ENCODE measurements at regions not wholly inside any gene's neighbourhood (a gene's known extent, or its start where the extent isn't known, plus 50 kb on each side); places are given as distances from the start of the nearest gene placed in this dataset.

DNA sequence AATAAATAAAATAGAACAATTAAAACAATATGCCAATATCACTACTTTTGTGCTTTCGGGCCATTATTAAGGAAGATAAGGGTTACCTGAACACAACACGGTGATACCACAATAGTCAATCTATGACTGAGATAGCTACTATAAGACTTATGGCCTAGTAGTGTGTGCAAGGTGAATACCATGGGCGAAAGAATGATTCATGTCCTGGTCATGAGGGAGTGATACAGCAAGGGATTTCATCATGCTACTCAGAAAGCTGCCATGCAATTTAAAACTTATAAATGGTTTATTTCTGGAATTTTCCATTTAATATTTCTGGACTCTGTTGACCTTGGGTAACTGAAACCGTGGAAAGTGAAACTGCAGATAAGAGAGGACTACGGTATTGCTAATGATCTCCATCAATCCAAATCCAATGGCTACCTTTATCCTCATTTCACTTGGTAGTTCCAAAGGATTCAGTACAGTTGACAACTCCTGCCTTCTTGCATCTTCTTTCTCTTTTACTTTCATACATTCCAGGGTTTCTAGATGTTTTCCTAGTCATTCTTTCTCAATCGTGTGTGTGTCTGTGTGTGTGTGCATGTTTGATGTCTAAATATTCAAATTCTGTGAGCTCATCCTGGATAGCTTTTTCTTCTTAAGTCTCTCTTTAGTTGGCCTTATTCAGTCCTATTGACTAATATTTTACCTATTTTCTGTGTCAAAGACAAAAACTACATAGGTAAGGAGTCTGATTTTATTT, 100.5 kb upstream of the MAGI2 start:
- Mint-ChIP-seq H3K9me3 (no peaks in the 10 kb centered on the region), H3K27me3 (no peaks in the 10 kb centered on the region), H3K27ac (no peak overlapping the region), H3K36me3 (ENCODE audit: low read depth) (no peaks in the 10 kb centered on the region), H3K4me1 (no peaks in the 10 kb centered on the region), H3K4me3 (no peak overlapping the region)
- no peak for DNase-seq
- intact Hi-C loops (cut with micrococcal nuclease), result no loop called here

DNA sequence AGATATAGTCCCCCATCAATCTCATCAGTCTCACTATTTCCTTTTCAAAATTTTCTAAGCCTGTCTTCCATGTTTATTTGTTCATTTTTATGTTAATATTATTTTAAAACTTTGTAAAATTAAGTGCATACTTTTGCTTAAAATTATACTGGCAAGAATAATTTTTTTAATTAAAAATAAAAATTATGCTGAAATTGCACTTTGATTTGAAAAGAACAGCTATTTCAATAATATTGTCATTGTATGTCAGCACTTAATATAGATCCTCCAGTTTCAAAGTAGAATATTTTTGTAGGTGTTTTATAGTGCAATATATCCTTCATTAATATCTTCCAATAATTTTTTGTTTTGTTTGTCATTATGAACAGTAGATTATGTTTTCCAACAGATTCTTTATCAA, 99.0 kb upstream of the MAGI2 start:
- Mint-ChIP-seq H3K4me3 (no peak overlapping the region), H3K4me1 (no peaks in the 10 kb centered on the region), H3K27ac (no peak overlapping the region), H3K27me3 (no peaks in the 10 kb centered on the region), H3K36me3 (ENCODE audit: low read depth) (no peaks in the 10 kb centered on the region), H3K9me3 (no peaks in the 10 kb centered on the region)
- intact Hi-C loops (cut with micrococcal nuclease), result no loop called here
- no peak for DNase-seq

DNA sequence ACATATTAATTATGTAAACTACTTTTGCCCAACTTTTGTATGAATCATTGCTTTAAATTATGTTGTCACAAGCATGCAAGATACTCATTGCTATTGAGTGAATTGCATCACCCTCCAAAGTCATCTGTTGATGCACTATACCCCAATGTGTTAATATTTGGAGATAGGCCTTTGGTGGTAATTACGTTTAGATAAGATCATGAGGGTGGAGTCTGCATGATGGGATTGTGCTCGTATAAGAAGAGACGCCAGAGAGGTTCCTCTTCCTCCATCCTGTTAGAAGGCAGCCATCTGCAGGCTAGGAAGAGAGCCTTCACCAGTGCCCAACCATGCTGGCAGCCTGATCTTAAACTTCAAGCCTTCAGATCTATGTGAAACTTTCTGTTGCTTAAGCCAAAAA, 95.3 kb upstream of the MAGI2 start:
- H3K4me1 Mint-ChIP-seq, result no peaks in the 10 kb centered on the region
- intact Hi-C loops (cut with micrococcal nuclease), result no loop called here
- no peak overlapping the region for H3K27ac Mint-ChIP-seq
- H3K4me3 Mint-ChIP-seq, result no peak overlapping the region
- H3K27me3 Mint-ChIP-seq, result no peaks in the 10 kb centered on the region
- no peak for DNase-seq
- H3K9me3 Mint-ChIP-seq, result no peaks in the 10 kb centered on the region
- no peaks in the 10 kb centered on the region for H3K36me3 Mint-ChIP-seq (ENCODE audit: low read depth)

DNA sequence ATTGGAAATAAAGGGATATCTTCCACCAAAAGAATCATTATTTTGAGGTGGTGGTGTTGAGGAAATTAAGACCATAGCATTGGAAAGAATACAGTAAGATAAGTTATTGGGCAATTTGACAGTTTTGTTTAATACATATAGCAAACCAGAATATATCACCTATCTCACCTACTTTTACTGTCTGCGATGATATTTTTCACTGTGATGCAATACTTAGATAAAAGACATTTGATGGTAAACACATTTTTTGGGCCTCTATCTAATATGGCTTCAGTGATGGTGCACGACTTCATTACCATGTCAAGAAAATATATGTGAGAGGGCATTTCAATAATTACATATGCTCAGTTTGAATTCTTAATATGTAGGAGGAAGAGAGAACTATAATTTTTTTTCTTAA, 93.7 kb upstream of the MAGI2 start:
- Mint-ChIP-seq H3K4me3 (no peak overlapping the region), H3K27me3 (no peaks in the 10 kb centered on the region), H3K9me3 (no peaks in the 10 kb centered on the region), H3K36me3 (ENCODE audit: low read depth) (no peaks in the 10 kb centered on the region), H3K4me1 (no peaks in the 10 kb centered on the region), H3K27ac (no peak overlapping the region)
- intact Hi-C loops (cut with micrococcal nuclease), result no loop called here
- no peak for DNase-seq

DNA sequence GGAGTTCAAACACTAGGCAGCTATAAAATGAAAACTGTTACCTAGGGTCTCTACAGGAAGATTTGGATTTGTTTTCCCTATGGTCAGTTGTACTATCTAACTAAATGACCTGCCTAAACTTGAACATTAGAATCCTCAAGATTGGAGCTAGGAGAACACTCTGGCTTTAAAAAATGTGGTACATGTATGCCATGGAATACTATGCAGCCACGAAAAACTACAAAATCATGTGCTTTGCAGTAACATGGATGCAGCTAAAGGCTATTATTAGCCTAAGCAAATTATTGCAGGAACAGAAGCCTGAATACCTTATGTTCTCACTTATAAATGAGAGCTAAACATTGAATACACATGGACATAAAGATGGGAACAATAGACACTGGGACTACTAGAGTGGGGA, 87.1 kb upstream of the MAGI2 start:
- Mint-ChIP-seq H3K27ac (no peak overlapping the region), H3K4me1 (no peaks in the 10 kb centered on the region), H3K27me3 (no peaks in the 10 kb centered on the region), H3K4me3 (no peak overlapping the region), H3K36me3 (ENCODE audit: low read depth) (no peaks in the 10 kb centered on the region), H3K9me3 (no peaks in the 10 kb centered on the region)
- no peak for DNase-seq
- intact Hi-C loops (cut with micrococcal nuclease), result no loop called here

DNA sequence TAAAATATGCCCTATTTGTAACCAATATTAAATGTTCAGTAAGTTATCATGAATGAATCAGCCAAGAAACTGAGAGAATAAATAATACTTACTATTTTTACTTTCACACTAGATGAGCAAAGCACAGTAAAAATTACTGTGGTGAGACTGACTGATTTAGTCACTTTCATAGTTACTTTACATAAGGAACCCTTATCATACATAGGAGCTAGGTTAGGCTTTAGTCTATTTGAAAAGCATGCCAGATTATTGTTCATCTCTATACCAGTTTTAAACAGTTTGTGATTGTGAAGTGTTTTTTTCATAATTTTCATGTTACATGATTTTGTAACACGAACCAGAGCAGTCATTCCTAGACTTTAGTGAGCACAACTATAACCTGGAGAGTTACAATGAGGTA, 80.7 kb upstream of the MAGI2 start:
- Mint-ChIP-seq H3K27ac (no peak overlapping the region), H3K27me3 (no peaks in the 10 kb centered on the region), H3K4me1 (no peaks in the 10 kb centered on the region), H3K9me3 (no peaks in the 10 kb centered on the region), H3K4me3 (no peak overlapping the region), H3K36me3 (ENCODE audit: low read depth) (no peaks in the 10 kb centered on the region)
- no peak for DNase-seq
- intact Hi-C loops (cut with micrococcal nuclease), result no loop called here

DNA sequence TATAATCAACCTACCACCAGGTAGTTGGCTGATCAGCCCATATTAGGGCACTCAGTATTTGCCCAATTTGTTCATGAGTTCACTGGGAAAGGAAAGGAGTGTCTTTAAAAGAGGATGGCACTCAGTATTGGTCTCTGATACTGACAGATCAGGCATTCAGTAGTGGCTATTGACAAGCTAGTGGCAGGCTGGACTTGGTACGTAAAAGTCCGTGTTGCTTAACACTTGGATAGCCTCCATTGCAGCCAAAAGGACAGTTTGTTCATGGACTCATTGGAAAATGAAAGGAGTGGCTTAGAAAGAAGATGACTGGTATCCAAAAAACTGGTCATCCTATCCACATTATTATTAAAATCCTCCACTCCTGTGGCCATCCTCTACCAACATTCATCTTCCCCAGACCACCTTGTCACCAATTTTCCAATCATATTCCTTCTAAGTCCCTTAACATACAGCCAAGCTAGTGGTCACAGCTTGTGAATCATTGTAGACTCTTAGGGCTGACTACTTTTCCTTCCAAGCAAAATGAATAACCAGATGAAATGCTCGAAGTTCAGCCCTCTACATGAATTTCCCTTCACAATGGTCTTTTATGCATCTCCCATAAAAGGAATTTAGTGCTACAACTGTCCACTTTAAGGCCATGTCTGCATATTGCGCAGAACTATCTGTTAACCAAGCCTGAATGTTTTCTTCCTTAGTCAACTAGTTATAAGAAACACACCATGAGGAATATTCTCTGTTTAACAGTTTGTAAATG, 78.6 kb upstream of the MAGI2 start:
- Mint-ChIP-seq H3K9me3 (no peaks in the 10 kb centered on the region), H3K27me3 (no peaks in the 10 kb centered on the region), H3K4me1 (no peaks in the 10 kb centered on the region)

DNA sequence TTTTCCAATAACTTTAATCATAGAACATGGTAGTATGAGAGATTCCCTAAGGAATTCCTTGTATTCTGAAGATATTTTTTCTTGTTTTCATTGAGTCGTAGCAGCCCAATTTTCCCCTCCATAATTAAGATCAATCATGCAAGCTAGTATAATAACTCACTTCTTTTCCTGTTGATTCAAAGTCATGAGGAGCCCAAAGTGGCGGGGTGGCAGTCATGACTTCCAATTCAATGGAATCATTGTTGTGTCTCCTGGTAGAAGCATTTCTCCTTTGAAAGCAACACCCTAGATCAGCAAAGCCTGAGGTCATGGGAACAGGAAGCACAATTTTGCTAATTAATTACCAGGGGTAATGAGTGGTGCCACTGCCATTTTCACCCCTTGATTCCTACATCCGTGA, 77.6 kb upstream of the MAGI2 start:
- H3K36me3 Mint-ChIP-seq (ENCODE audit: low read depth), result no peaks in the 10 kb centered on the region
- intact Hi-C loops (cut with micrococcal nuclease), result no loop called here
- H3K4me3 Mint-ChIP-seq, result no peak overlapping the region
- H3K9me3 Mint-ChIP-seq, result no peaks in the 10 kb centered on the region
- no peaks in the 10 kb centered on the region for H3K4me1 Mint-ChIP-seq
- H3K27me3 Mint-ChIP-seq, result no peaks in the 10 kb centered on the region
- H3K27ac Mint-ChIP-seq, result no peak overlapping the region
- DNase-seq, result no peak

More for the DNA sequence above, 78.6 kb upstream of the MAGI2 start:
- H3K36me3 Mint-ChIP-seq (ENCODE audit: low read depth), result no peaks in the 10 kb centered on the region
- intact Hi-C loops (cut with micrococcal nuclease), result no loop called here
- no peak for DNase-seq
- H3K4me3 Mint-ChIP-seq, result no peak overlapping the region
- H3K27ac Mint-ChIP-seq, result no peak overlapping the region

DNA sequence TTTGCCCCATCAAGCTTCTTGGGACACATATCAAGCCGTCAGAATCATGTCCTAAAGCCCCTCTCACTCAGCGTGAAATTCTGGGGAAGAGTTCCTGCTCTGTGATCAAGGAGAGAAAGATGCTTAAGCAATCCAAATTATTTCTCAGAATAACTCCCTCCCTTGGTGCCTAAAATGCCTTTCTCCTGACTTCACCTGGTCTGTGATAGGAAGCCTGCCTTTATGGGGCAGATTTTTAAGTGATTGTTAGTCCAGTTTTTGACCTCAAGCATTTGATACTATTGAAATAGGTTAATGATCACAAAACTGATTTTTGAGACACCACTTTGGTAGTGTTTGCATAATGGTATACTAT, 76.4 kb upstream of the MAGI2 start:
- Mint-ChIP-seq H3K4me1 (no peaks in the 10 kb centered on the region), H3K36me3 (ENCODE audit: low read depth) (no peaks in the 10 kb centered on the region), H3K27me3 (no peaks in the 10 kb centered on the region), H3K27ac (no peak overlapping the region), H3K4me3 (no peak overlapping the region), H3K9me3 (no peaks in the 10 kb centered on the region)
- DNase-seq, result no peak
- intact Hi-C loops (cut with micrococcal nuclease), result no loop called here

DNA sequence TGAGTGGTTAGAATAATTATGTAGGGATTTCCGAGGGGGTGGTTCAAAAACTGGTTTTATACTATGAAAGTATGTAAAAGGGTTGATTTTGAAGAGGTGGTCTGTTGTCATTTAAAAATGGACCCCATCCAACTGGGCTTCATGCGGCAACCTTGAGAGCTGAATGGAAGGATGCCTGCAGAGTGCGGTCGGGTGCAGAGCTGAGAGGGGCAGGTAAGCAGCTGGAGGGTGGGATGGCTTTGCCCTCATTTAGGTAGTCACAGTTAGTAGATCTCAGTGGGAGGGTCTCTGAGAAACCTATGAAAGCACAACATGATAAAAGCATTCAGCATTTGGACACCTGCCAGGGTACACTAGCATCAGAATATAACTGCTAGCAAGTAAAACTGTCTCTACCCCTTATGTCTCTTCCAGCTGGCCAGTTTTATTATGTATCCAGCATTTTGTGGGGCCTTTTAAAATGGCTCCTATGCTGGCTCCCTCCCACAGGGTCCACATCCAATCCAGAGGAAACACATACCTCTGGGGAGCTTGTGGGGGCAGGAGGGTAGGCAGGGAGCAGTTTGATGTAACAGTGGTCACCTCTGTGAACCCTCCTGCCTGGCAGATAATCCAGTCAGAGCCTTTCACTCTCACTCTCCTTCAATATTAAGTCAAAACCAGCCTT, 75.9 kb upstream of the MAGI2 start:
- no peak for DNase-seq
- H3K4me3 Mint-ChIP-seq, result no peak overlapping the region
- no peaks in the 10 kb centered on the region for H3K4me1 Mint-ChIP-seq
- H3K9me3 Mint-ChIP-seq, result no peaks in the 10 kb centered on the region
- H3K27me3 Mint-ChIP-seq, result no peaks in the 10 kb centered on the region
- no peak overlapping the region for H3K27ac Mint-ChIP-seq
- no peaks in the 10 kb centered on the region for H3K36me3 Mint-ChIP-seq (ENCODE audit: low read depth)
- intact Hi-C loops (cut with micrococcal nuclease), result no loop called here

DNA sequence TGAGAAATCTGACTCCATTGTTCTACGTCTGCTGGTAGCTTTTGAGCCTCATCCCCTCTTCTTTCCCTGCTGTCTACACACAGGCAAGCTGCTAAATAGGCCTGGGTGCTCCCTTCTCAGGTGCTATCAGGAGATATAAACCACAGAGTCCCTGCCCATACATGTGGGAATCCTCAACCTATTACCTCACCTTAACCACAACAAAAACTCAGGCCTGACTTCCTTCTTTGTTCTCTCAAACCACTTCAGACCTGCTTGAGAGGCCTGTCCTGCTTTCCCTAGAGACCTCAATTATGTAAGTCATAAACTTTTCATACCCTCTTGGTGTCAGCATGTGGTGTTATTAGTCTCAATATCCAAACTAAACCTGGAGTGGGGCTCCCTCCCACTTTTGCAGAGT, 75.0 kb upstream of the MAGI2 start:
- no peaks in the 10 kb centered on the region for H3K4me1 Mint-ChIP-seq
- H3K36me3 Mint-ChIP-seq (ENCODE audit: low read depth), result no peaks in the 10 kb centered on the region
- no peak overlapping the region for H3K27ac Mint-ChIP-seq
- no peak for DNase-seq
- H3K4me3 Mint-ChIP-seq, result no peak overlapping the region
- intact Hi-C loops (cut with micrococcal nuclease), result no loop called here
- H3K27me3 Mint-ChIP-seq, result no peaks in the 10 kb centered on the region
- H3K9me3 Mint-ChIP-seq, result no peaks in the 10 kb centered on the region

DNA sequence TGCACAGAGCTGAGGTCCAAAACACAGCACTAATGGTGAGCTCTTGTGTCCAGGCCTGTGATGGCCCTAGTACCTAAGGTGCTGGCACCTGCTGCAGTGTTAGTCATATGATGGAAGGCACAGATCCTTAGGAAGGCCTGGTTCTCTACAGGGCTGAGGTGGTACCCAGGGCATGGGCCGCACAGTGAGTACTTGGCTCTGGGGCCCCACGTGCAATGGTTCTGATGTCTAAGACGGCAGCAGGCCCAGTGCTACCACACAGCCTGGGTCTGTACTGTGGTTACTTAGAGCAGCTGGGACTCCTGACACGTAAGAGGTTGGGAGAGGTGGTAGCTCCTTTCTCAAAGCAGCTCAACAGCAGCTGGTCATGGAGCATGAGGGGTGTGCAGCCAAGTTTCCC, 70.6 kb upstream of the MAGI2 start:
- Mint-ChIP-seq H3K4me3 (no peak overlapping the region), H3K4me1 (no peaks in the 10 kb centered on the region), H3K9me3 (no peaks in the 10 kb centered on the region), H3K27ac (no peak overlapping the region), H3K27me3 (no peaks in the 10 kb centered on the region), H3K36me3 (ENCODE audit: low read depth) (no peaks in the 10 kb centered on the region)
- no peak for DNase-seq
- intact Hi-C loops (cut with micrococcal nuclease), result no loop called here

DNA sequence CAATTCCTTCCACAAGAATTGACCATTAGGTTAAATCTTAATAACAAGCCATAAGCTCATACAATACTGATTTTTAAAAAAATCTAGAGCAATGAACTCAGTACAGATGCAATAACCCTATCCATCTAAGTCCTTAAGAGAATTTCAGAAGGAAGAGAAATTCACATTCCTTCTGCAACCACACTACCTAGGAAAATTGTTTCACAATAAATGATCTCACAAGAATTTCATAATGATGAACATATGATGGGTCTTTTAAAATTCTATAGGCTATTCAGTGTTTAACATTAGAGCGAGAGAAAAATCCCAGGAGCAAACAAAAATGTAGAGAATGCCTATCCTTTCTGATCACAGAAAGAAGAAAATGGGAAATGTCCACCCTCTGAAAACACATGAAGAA, 70.0 kb upstream of the MAGI2 start:
- no peaks in the 10 kb centered on the region for H3K36me3 Mint-ChIP-seq (ENCODE audit: low read depth)
- no peak overlapping the region for H3K27ac Mint-ChIP-seq
- intact Hi-C loops (cut with micrococcal nuclease), result no loop called here
- H3K4me3 Mint-ChIP-seq, result no peak overlapping the region
- H3K9me3 Mint-ChIP-seq, result no peaks in the 10 kb centered on the region
- H3K27me3 Mint-ChIP-seq, result no peaks in the 10 kb centered on the region
- DNase-seq, result no peak
- no peaks in the 10 kb centered on the region for H3K4me1 Mint-ChIP-seq

DNA sequence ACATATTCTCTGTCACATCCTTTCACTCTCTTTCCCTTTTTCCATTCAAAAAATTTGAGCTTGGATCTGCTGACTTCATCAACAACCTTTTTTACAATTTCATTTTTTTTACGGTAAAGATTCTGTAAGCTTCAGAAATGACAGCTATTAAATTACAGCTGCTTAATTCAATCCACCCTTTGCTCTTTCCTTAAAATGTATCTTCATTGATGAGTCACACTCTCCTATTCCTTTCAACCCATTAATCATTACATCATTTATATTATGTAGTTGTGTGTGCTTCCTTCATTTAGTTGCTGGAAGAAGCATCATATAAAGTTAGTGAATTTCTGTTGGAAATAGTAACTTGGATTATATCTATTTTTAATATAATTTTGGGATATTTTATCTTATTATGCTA, 67.1 kb upstream of the MAGI2 start:
- intact Hi-C loops (cut with micrococcal nuclease), result no loop called here
- Mint-ChIP-seq H3K27ac (no peak overlapping the region), H3K9me3 (no peaks in the 10 kb centered on the region), H3K36me3 (ENCODE audit: low read depth) (no peaks in the 10 kb centered on the region), H3K27me3 (no peaks in the 10 kb centered on the region), H3K4me3 (no peak overlapping the region), H3K4me1 (no peaks in the 10 kb centered on the region)
- DNase-seq, result no peak
